Activated effector memory CD4-positive, alpha-beta T cell treated with anti-CD3 and anti-CD28 coated beads, Interleukin-2, amount 50 U/mL, for 16 hours (primary cell): ENCODE measurements at regions not wholly inside any gene's neighbourhood (a gene's known extent, or its start where the extent isn't known, plus 50 kb on each side); places are given as distances from the start of the nearest gene placed in this dataset.

ENCODE experiments used
- DNase-seq: peaks from one replicate; pipeline ENCODE4 v3.0.0-alpha.2; 2020

DNA sequence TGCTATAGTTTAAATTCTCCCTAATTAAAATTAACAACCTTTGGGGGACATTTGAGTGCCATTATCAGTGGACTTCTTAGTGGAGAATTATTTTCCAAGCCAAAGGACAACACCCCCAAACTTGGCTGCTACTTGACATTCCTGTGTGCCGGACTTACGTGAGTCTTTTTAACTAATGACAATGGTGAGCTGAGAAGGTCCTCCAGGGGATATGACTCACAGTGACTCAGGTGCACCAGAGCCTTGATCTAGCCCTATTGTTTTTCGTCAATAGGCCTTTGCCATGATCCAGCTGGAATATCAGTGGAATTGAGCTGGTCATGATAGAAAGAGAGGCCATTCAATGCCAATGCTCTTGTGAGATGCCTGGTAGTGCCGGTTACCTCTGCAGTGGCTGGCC, 118.1 kb upstream of the CXCR4 start:
- DNase-seq: no peak

- DNase-seq: no peak
Measured at GRCh38 chr2:136235546-136235945, 117.6 kb upstream of the CXCR4 start.

DNA sequence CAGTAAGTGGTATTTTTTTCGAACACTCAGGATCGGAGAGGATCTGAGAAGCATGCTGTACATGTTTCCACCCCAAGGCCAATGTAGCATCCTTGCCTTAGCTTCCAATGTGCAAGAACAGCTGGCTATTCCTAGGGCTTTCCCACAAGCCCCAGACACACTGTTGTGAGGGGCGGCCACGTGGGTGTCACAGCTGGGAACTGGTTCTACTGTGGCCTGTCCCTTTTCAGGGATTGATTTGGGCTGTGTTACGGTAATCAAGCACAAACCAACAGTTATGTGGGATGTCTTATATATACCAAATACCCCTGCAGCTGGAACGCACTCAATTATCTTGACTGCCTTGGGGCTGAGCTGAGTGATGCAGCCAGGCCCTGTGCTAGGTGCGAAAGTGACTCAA, 116.3 kb upstream of the CXCR4 start:
- DNase-seq: no peak

- no peak for DNase-seq
Measured at GRCh38 chr2:136233298-136233697, 115.3 kb upstream of the CXCR4 start.

DNA sequence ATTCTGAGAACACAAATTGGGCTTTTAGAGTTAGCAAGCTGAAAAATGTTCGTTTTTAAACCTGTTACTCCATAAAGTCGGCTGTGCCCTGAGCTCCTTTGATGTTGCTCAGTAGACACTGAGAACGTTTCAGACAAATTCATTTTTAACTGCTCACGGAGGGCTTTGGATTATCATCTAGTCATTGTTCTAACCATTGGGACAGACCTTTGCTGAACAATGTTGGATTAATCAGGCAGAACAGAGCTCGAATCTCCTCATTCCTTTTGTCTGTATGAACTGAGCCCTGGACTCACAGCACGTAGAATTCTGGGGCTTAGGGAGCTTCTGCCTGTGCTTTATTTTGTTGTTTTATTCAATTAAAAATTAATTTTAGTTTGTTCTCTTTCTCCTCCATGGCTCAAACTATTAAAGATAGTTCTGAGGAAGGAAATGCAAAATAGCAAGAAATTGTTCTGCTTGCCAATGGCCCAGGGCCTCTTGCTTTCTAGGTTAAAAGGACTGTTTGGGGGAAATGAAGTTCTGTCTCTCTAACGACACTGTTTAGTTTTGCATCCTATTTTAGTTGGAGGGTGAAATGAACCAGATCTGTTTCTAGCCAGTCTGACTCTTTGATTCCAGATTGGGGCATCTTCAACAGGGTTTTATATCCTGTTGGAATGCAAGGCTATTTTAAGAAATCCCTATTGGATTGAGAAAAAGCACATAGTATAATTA, 114.7 kb upstream of the CXCR4 start:
- DNase-seq: no peak

DNA sequence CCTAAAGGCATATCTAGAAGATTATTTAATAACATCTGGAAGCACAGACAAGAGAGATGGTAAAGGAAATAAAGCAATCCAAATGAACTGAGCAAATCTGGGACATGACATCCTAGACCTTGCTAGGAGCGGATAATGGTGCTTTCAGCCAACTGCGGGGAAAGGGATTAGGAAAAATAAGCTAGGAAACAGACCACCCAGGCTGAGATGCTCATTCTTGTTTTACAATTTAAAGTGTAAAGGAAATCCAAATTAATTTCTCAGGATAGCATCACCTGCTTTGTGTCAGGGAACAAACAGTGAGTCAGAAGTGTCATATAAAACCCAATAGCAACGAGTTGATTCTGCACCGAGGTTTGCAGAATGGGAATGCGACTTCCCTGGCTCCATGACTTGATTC, 112.5 kb upstream of the CXCR4 start:
- DNase-seq: no peak

GRCh38 chr2:136226903-136227302, 109.0 kb upstream of the CXCR4 start:
- DNase-seq: no peak

DNA sequence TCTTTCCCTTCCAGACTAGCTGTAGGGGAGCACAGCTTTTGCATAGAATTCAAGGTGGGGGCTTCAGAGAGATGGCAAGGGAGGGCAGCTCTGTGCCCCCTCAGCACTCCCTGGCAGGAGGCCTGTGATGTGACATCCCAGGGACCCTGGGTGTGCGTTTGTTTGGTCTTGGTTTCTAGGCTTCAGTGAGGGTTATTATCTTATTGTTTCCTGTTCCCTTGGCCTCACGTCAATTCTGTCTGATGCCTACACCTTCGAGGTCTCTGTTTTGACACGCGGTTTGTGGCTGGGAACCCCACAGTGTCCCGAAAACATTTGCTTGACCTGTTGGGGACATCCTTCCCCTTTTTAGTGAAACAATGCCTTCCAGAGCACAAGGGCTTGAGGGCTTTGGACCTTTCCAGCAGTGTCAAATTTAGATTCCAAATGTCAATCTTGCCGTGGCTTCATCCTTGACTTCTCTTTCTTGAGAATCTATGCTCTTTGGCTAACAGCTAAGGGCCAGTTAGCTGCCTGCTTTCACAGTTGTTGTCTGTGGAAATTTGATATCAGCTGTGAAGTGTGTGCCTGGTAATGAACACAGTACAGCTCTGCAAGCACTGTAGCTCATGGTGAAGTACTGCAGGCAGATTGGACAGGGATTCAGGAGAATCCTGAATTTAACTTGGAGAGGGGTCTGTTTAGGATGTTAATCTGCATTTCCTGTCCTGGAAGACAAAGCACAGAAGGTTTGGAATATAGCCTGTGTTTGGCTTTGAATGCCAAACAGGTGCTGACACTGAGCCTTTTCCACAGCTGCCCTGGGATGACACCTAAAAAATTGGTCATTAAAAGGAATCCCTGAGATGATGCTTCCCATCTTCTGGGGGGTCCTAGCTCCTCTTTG, 108.2 kb upstream of the CXCR4 start:
- DNase-seq: no peak

- no peak for DNase-seq
Measured at GRCh38 chr2:136223274-136223673, 105.3 kb upstream of the CXCR4 start.

DNA sequence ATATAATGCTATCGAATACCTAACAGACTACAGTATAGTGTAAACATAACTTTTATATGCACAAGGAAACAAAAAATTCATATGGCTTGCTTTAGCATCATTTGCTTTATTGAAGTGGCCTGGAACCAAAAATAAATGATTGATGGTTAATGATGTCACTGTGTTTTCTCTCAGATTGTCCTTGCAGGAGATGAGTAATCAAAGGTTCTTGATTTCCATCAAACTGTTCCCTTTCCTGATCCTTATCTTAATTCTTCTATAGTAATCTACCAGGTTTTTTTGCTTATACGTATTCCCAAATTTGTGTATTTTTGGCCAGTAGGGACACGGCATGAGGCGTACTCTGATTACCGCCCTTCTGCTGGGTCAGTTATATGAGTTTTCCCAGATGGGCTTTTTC, 104.9 kb upstream of the CXCR4 start:
- no peak for DNase-seq

DNA sequence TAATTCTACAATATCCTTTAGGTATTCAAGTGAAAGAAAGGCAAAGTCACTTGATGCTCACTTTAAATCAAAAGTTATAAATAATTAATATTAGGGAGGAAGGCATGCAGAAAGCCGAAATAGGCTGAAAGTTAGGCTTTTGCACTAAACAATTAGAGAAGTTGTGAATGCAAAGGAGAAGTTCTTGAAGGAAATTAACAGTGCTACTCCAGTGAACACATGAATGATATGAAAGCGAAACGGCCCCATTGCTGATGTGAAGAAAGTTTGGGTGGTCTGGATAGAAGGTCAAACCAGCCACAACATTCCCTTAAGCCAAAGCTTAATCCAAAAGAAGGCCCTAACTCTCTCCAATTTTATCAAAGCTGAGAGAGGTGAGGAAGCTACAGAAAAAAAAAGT, 103.1 kb upstream of the CXCR4 start:
- no peak for DNase-seq

DNA sequence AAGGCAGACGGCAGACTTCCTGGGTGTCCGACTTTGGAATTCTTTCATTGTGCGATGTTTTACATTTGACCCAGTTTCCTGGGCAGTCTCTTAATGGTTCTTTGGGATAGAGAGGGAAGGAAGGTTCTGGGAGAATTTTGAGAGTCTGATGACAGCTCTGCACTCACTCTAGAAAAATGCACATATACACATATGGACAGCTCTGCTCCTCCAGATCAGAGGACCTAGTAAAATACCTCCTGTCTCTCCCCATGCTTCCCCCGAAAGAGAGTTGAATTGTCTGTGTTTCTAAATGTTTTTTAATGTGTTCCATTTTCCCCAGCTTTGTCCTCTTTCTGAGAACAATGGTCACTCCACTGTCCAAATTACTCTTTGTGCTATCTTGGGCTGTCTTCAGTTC, 102.0 kb upstream of the CXCR4 start:
- no peak for DNase-seq

DNA sequence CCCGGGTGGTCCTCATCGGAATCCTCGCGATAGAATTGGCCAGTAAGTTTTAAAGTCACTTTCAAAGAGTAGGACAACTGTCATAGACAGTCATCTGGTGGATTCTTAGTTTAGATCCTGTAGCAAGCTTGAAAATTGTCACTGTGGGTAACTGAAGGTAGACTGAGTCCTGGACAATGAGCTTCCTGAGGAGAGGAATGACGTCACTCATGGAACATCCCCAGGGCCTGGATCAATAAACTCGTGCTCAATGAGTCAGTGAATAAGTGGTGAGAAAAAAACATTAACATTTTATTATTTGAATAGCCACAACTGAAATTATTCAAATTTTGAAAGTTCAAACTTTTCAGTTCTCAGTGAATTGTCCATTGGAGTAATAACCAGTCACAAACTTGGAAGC, 101.4 kb upstream of the CXCR4 start:
- no peak for DNase-seq

DNA sequence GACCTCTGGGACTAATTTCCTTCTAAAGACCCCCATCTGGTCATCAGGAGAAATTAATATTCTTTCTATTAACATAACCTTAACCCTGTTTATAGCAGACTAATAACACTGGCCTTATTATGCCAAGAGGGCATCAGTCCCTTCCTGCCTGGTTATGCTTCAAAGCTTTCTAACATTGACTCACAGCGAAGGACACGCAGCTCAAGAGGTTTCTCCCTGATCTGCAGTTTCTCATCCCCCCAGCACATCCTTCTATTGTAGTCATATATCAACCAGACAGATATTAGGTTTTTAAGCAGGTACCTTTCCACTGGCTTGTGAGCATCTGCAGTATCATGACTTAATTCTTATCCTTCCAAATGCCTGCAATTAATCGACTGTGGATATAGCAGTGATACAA, 100.0 kb upstream of the CXCR4 start:
- DNase-seq: no peak

- DNase-seq: no peak
Measured at GRCh38 chr2:136215908-136216472, 98.0 kb upstream of the CXCR4 start.

GRCh38 chr2:136215449-136215848, 97.5 kb upstream of the CXCR4 start:
- DNase-seq: no peak

DNA sequence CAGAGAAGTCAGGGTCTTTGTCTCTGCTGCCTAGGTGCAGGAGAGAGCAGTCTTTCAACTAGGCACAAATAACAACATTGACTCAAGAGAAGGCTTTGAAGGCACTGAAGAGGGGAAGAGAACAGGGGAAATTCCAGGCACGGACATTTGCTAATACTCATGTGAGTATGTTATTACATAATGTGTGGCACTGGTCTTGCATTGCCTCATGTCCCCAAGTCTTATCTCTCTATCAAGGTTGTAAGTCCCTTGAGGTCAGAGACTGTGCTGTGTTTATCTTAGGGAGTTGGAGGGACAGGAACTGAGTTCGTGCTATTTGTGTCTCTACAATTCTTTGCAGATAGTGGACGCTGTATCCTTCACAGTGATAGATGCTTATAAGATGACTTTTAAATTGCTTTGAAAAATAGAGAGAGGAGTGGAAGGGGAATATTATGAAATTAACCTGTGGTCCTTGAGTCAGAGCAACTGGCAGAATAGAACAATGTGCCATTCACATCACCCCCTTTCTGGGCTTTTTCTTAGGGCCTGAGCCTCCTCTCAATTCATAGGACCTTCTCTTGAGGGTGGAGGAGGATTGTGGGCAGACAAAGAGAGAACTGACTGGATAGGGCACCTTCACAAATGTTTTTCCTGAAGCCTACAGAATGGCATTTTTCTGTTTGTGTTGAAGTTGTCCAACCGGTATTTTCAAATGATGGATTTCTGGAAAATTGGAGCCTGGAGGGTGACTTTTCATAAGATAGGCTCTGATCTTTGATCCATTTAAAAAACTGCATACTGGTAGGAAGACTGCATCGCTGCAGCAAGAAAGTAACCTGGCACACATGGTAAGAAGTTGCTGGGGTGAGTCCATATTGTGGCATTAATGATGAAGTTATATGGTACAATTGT, 96.6 kb upstream of the CXCR4 start:
- DNase-seq: no peak

- no peak for DNase-seq
Measured at GRCh38 chr2:136213836-136214235, 95.9 kb upstream of the CXCR4 start.

GRCh38 chr2:136212426-136213378, 94.8 kb upstream of the CXCR4 start:
- DNase-seq: no peak

GRCh38 chr2:136211701-136212100, 93.8 kb upstream of the CXCR4 start:
- no peak for DNase-seq

DNA sequence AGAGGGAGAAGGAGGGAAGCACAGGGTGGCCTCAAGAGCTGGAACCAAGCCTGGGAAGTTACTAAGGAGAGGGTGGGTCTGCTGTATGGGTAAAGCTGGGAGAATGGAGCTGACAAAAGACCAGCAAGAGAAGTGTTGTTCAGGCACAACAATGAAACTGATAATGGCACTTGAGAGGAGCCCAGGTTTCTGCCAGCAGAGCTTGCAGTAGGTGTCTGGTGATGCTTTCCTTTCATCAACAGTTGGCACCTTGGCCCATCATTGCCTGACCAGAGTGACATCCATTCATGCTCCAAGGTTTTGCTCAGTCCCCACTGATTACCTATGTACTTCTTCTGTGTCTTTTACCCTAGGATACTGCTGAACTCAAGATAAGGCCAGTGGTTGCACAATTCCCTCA, 92.9 kb upstream of the CXCR4 start:
- DNase-seq: no peak

DNA sequence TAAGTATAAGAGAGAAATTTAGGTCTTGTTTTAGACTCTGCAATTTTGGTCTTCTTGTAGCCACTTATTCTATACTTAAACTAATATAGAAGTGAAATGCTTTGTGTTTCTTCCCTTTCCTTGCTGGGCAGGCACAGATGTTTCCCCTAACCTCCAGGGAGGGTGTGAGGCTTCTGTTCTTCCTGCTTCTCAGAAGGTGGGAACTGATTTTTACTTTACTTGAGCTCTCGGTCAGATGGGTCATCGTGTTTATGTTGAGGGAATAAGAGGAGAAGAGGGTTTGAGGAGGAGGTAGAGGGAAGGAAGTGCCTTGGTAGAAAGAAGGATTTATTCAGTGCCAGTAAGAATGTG, 92.5 kb upstream of the CXCR4 start:
- DNase-seq: no peak
